ENCODE measurements at regions not wholly inside any gene's neighbourhood (a gene's known extent, or its start where the extent isn't known, plus 50 kb on each side); places are given as distances from the start of the nearest gene placed in this dataset.

DNA sequence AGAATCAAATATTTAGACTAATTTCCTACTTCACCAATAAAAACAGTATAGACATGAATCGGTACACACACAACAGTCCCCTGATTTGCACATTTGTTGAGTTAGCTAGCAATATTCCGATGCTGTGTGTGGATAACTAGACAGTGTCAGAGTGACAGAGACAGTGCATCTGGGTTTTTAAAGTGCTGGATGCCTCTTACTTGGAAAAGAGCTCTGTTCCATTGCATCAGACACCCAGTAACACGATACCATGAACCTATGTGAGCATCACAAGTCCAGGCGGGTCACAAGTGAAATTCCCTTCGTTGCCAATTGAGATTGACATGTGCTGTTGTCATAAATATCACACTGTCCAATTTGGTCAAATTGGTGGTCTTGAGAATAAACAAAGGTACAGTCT is 82.0 kb upstream of the ESRRG start:
- DNase-seq, result no peak

- DNase-seq, result no peak
Observed at GRCh38 chr1:216804111-216804510, 80.9 kb upstream of the ESRRG start.

DNA sequence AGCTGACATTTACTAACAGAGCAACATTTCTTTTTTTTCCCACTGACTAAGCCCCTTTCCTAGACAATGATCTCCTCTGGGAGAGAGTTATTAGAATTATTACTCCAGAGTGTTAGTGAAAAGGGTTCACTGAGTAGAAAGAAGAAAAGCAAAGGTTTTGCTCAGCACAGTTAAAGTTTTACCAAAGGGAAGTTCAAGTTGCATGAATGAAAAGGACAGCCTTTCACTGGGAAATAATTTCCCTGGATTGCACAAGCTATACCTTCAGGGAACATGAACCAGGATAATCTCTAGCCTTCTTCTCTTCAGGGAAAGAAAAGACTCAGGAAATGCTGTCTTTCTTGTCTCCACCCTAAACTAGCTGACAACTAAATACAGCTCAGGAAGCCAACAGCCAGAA is 71.4 kb upstream of the ESRRG start:
- DNase-seq, result no peak

DNA sequence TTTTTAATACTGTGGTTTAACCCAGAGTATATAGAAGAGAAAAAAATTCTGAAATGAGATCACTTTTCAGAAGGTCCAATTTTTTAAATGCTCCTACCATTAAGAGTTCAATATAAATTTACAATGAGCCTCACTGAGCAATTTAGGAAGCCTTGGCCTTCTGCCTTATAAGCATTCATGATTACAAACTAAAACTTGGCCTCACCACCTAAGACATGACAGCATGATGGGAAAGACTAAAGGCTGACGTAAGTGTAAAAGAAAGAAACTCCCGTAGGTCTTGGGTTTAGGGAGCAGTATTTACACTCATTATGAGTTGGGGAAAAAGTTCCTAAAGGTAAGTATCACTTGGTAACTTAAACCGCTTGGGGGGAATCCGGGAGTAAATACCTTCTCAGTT is 70.7 kb upstream of the ESRRG start:
- DNase-seq, result no peak

DNA sequence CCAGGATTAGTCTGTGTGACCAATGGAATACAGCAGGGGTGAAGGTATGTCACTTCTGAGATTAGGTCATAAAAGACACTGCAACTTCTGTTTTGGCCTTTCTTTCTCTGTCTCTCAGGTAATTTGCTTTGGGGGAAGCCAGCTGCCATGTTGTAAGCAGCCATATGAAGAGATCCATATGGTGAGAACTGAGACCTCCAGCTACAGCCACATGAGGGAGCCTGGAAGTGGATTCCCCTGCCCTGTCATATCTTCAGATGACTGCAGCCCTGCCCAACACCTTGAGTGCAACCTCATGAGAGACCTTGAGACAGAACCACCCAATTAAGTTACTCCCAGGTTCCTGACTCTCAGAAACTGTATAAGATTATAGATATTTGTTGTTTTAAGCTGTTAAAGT is 70.1 kb upstream of the ESRRG start:
- DNase-seq, result no peak

- no peak for DNase-seq
Observed at GRCh38 chr1:216788671-216789070, 65.4 kb upstream of the ESRRG start.

GRCh38 chr1:216785737-216786136 is 62.5 kb upstream of the ESRRG start:
- no peak for DNase-seq

- no peak for DNase-seq
Observed at GRCh38 chr1:216785221-216785620, 62.0 kb upstream of the ESRRG start.

DNA sequence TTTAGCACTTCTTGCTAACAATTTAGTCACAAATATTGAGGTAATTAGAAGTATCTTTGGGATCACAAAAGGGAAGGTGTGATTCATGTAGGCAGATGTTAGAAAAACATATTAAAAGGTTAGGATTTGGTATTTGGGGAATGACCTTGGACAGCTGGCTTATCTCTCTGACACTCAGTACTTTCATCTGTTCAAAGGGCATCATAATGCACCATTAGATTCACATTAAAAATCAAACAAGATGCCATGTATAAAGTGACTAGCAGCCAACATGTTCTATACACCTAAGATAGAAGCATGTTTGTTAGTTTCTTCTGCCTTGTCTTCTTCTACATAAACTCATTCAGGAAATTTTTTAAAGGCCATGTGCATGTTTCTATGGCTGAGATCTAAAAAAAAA is 56.5 kb upstream of the ESRRG start:
- DNase-seq, result no peak

DNA sequence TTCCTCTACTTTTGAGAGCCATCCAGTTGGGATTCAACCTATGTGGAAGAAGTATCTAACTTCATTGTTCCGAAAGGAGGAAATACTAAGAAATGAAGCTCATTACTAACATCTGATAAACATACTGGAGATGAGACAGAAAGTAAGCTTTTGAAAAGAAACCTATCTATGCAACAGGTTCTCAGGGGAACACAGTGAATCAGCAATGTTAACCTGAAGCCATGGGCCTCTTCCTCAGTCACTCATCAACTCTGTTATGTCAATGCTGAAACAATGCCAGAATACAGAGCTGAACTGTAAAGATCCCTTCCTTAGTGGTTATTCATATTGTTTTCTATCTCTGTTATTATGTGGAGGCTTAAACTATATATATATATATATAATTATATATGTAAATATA is 55.5 kb upstream of the ESRRG start:
- DNase-seq, result peak in 1 of 5 experiments; percentile 8

DNA sequence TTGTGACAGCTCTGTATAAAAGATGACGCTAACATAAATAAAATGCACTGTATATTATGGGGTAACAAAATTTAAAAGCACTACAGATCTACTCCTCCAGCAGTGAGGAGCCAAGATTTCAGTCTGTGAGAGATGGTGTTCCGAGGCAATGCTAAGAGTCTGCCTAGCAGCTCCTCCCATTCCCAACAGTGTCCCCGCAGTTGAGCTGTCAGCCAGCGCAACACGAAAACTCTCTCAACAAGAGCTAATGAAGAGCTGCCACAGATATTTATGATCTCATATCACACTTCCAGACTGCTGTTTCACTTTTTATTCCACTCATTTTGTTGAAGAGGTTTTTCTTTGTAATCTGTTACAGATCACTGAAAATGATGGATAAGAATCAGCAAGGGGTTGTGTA is 53.9 kb upstream of the ESRRG start:
- DNase-seq, result no peak
